Tibial nerve (tissue), 4 donors: ENCODE measurements at regions not wholly inside any gene's neighbourhood (a gene's known extent, or its start where the extent isn't known, plus 50 kb on each side); places are given as distances from the start of the nearest gene placed in this dataset.

Experiments used
- EP300 ChIP-seq, 2 donors: sonication (generic); formaldehyde crosslinking; IDR thresholded peaks; one replicate each; pipeline ENCODE4 v1.6.1; 2017; ENCODE audit warnings: antibody characterized with exemption in 2 of 2, mild to moderate bottlenecking in 1 of 2
- POLR2A ChIP-seq, 2 donors: fragments of 450-650 bp; IDR thresholded peaks; one replicate each; pipeline ENCODE4 v1.6.1; 2017; ENCODE audit warnings: antibody characterized with exemption in 2 of 2, mild to moderate bottlenecking in 2 of 2, moderate library complexity in 2 of 2
- TF ChIP-seq, protein P1 (sequence below), 5 experiments: fragments of 200-600 bp in 3 of 5; fragments of 450-650 bp in 2 of 5; sonication (generic) in 3 of 5; IDR thresholded peaks; one replicate each; pipeline ENCODE4 v1.5.1; 2016 to 2019; ENCODE audit warnings: antibody characterized with exemption in 5 of 5, mild to moderate bottlenecking in 3 of 5, moderate library complexity in 2 of 5

DNA sequence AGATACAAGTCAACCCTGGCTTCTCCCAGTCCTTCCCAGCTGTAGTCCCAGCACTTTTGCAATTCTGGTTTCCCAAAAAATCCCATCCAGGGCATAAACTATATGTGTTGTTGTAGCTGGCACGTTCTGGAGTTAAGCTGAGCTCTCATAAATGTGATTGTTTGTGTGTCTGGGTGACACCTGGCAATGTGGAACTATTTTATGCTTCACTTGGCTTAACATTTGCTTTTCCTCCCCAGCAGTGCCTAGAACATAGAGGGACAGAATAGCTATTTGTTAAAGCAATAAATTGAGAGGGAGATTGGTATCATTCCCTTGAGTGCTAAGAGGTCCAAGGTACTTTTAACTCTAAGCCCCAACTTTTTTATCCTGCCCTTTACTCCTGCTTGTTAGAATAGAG is 575.9 kb upstream of the NOX3 start:
- TF ChIP-seq, protein P1, sequence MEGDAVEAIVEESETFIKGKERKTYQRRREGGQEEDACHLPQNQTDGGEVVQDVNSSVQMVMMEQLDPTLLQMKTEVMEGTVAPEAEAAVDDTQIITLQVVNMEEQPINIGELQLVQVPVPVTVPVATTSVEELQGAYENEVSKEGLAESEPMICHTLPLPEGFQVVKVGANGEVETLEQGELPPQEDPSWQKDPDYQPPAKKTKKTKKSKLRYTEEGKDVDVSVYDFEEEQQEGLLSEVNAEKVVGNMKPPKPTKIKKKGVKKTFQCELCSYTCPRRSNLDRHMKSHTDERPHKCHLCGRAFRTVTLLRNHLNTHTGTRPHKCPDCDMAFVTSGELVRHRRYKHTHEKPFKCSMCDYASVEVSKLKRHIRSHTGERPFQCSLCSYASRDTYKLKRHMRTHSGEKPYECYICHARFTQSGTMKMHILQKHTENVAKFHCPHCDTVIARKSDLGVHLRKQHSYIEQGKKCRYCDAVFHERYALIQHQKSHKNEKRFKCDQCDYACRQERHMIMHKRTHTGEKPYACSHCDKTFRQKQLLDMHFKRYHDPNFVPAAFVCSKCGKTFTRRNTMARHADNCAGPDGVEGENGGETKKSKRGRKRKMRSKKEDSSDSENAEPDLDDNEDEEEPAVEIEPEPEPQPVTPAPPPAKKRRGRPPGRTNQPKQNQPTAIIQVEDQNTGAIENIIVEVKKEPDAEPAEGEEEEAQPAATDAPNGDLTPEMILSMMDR (IDR thresholded peaks at IDR 0.05) = no peak
- no peak for TF ChIP-seq POLR2A (IDR thresholded peaks at IDR 0.05)
- TF ChIP-seq EP300 (IDR thresholded peaks at IDR 0.05) = no peak
